Smooth muscle cell (in vitro differentiated cells): ENCODE measurements at regions not wholly inside any gene's neighbourhood (a gene's known extent, or its start where the extent isn't known, plus 50 kb on each side); places are given as distances from the start of the nearest gene placed in this dataset.

Experiments used
- DNase-seq: peaks from one replicate; lab custom pipeline; 2025; ENCODE audit not compliant: unreplicated experiment; lab: John Stamatoyannopoulos, UW
- H2AFZ ChIP-seq: fragments of 200-600 bp; sonication (generic); 2 replicates; pipeline ENCODE4 v1.6.0; 2016; ENCODE audit warnings: antibody characterized with exemption, low read depth, mild to moderate bottlenecking
- H3F3A ChIP-seq: fragments of 200-600 bp; sonication (generic); 2 replicates; pipeline ENCODE4 v1.6.0; 2017; ENCODE audit warnings: antibody characterized with exemption, low read depth
- H3K27ac ChIP-seq: fragments of 200-600 bp; sonication (generic); 2 replicates; pipeline ENCODE4 v1.5.1; 2016; ENCODE audit warnings: low read depth, mild to moderate bottlenecking
- H3K27me3 ChIP-seq: fragments of 200-600 bp; sonication (generic); 2 replicates; pipeline ENCODE4 v1.6.1; 2016; ENCODE audit warnings: low read depth, mild to moderate bottlenecking
- H3K36me3 ChIP-seq: fragments of 200-600 bp; sonication (generic); 2 replicates; pipeline ENCODE4 v1.5.1; 2016; ENCODE audit warnings: low read depth
- H3K4me1 ChIP-seq: fragments of 200-600 bp; sonication (generic); 2 replicates; pipeline ENCODE4 v1.5.1; 2016; ENCODE audit warnings: low read depth
- H3K4me2 ChIP-seq: fragments of 200-600 bp; sonication (generic); 2 replicates; pipeline ENCODE4 v1.6.0; 2016; ENCODE audit warnings: mild to moderate bottlenecking
- H3K4me3 ChIP-seq: fragments of 200-600 bp; sonication (generic); 2 replicates; pipeline ENCODE4 v1.5.1; 2016; ENCODE audit warnings: mild to moderate bottlenecking
- H3K79me2 ChIP-seq: fragments of 200-600 bp; sonication (generic); 2 replicates; pipeline ENCODE4 v1.6.0; 2016; ENCODE audit warnings: low read depth, mild to moderate bottlenecking
- H3K9ac ChIP-seq: fragments of 200-600 bp; sonication (generic); 2 replicates; pipeline ENCODE4 v1.6.0; 2016; ENCODE audit warnings: low read depth
- H3K9me3 ChIP-seq: fragments of 200-600 bp; sonication (generic); replicated peaks from 2 replicates; pipeline ENCODE4 v1.5.1; 2016; ENCODE audit warnings: low read depth
- H4K20me1 ChIP-seq: fragments of 200-600 bp; sonication (generic); 2 replicates; pipeline ENCODE4 v1.6.0; 2016; ENCODE audit warnings: low read depth
- WGBS: methylation state at CpG from one replicate; pipeline ENCODE4 v1.1.7; 2016; ENCODE audit warnings: low lambda C conversion rate; 5-methylcytosine and 5-hydroxymethylcytosine counted together
- TF ChIP-seq, protein P1 (sequence below): fragments of 200-600 bp; sonication (generic); IDR thresholded peaks from 2 replicates; pipeline ENCODE4 v1.5.1; 2017; ENCODE audit warnings: borderline replicate concordance, mild to moderate bottlenecking, antibody characterized with exemption; ENCODE audit not compliant: insufficient read depth, poor library complexity, severe bottlenecking

DNA sequence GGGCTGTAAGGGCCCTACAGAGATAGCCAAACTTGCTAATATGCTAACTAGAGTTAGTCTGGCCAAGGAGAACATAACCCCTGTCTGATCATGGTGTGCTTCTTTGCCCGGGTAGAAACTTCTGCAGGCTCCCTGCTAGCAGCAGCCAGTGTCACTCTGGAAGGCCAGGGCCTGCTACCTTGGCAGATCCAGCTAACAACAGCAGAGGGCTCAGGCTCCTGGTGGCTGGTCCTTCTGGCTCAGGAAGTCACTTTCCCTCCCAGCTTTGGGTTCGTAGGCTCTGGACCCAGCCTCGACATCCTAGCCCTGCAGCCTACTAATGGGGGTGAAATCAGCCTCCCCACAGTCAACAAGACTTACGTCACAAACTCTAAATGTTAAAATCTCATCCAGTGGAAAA is 373.7 kb upstream of the RGMA start:
- 84% methylated on average over 4 of the region's 4 CpGs for WGBS
- Histone ChIP-seq H3K36me3 (no peaks in the 10 kb centered on the region), H3K9me3 (no peaks in the 10 kb centered on the region), H3K27ac (no peak overlapping the region), H4K20me1 (no peaks in the 10 kb centered on the region), H3K9ac (no peak overlapping the region), H3K4me1 (peaks cover 12% of the 10 kb centered on the region), H3K79me2 (no peaks in the 10 kb centered on the region), H3K27me3 (no peaks in the 10 kb centered on the region), H3F3A (no peaks in the 10 kb centered on the region), H3K4me2 (no peak overlapping the region), H3K4me3 (no peak overlapping the region), H2AFZ (no peak overlapping the region)
- no peak for DNase-seq
- TF ChIP-seq, protein P1, sequence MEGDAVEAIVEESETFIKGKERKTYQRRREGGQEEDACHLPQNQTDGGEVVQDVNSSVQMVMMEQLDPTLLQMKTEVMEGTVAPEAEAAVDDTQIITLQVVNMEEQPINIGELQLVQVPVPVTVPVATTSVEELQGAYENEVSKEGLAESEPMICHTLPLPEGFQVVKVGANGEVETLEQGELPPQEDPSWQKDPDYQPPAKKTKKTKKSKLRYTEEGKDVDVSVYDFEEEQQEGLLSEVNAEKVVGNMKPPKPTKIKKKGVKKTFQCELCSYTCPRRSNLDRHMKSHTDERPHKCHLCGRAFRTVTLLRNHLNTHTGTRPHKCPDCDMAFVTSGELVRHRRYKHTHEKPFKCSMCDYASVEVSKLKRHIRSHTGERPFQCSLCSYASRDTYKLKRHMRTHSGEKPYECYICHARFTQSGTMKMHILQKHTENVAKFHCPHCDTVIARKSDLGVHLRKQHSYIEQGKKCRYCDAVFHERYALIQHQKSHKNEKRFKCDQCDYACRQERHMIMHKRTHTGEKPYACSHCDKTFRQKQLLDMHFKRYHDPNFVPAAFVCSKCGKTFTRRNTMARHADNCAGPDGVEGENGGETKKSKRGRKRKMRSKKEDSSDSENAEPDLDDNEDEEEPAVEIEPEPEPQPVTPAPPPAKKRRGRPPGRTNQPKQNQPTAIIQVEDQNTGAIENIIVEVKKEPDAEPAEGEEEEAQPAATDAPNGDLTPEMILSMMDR = no peak

DNA sequence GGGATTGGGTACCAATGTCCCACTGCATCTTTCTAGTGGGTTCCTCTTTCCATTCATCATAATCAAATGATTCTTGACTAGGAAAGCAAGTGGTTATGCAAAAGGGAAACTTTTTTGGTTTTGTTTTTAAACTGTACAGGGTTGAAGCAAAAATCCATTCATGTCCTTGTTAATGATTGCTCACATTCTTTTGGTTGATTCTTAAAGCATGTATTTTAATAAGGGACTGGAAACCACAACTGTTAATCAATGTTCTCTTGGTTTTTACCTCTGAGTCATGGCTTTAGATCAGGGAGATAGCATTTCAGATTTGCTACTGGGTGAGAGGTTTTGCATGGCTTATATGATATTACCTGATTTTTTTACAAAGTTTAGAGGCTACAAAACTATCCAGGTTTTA is 371.7 kb upstream of the RGMA start:
- H3K4me1 ChIP-seq = no peaks in the 10 kb centered on the region
- H3K9me3 ChIP-seq = no peaks in the 10 kb centered on the region
- DNase-seq = no peak
- no peak overlapping the region for H3K9ac ChIP-seq
- H2AFZ ChIP-seq = no peak overlapping the region
- no peaks in the 10 kb centered on the region for H3K79me2 ChIP-seq
- H3K36me3 ChIP-seq = no peaks in the 10 kb centered on the region
- TF ChIP-seq, protein P1 = no peak
- no peaks in the 10 kb centered on the region for H3K27me3 ChIP-seq
- H3K4me3 ChIP-seq = no peak overlapping the region
- H4K20me1 ChIP-seq = no peaks in the 10 kb centered on the region
- no peaks in the 10 kb centered on the region for H3F3A ChIP-seq
- no peak overlapping the region for H3K27ac ChIP-seq
- H3K4me2 ChIP-seq = no peak overlapping the region

DNA sequence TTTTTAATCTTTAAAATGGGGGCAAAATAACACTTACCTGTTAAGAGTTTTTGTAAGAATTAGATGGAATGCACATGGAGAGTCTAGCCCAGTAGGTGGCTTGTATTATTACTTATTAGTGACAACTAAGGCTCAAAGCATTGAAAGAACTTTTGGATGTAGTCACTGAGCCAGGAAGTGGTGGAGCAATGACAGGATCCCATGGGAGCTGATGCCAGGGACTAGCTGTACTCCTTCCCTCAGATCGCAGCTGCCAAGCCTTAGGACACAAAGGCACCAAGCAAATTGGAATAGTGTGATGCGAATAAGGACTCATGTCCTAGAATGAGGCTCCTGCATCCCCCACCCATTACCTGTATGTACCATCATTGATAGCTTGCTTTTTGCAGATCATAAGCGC is 370.4 kb upstream of the RGMA start:
- Histone ChIP-seq H2AFZ (no peak overlapping the region), H3K36me3 (no peaks in the 10 kb centered on the region), H3K9me3 (no peaks in the 10 kb centered on the region), H3K27me3 (no peaks in the 10 kb centered on the region), H3K4me2 (no peak overlapping the region), H3K79me2 (no peaks in the 10 kb centered on the region), H3K4me1 (no peaks in the 10 kb centered on the region), H3K27ac (no peak overlapping the region), H4K20me1 (no peaks in the 10 kb centered on the region), H3F3A (no peaks in the 10 kb centered on the region), H3K4me3 (no peak overlapping the region), H3K9ac (no peak overlapping the region)
- WGBS = 95% methylated on average over 3 of the region's 3 CpGs
- DNase-seq = no peak
- TF ChIP-seq, protein P1 = no peak

DNA sequence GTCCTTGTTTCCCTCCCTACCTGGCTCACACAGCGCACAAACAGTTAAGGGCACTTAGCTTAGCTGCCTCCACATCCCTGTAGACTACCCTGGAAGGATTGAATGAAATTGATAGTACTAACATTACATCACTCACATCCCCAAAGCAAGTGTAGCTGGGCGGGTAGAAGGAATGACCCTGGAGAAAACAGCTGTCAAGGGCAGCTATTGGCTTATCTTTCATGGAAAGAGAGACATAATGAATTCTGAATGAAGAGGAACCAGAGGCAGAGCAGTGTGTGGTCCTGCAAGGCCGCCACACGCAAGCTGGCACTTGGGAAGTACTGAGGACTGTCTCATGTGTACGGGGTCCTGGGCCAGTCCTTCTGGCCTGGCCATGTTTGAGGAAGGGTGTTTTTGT is 369.6 kb upstream of the RGMA start:
- DNase-seq = no peak
- TF ChIP-seq, protein P1 = no peak
- WGBS = 93% methylated on average over 5 of the region's 5 CpGs
- Histone ChIP-seq H4K20me1 (no peaks in the 10 kb centered on the region), H3K4me1 (no peaks in the 10 kb centered on the region), H3K4me2 (no peak overlapping the region), H3K27me3 (no peaks in the 10 kb centered on the region), H3K9me3 (no peaks in the 10 kb centered on the region), H3F3A (no peaks in the 10 kb centered on the region), H3K4me3 (no peak overlapping the region), H3K79me2 (no peaks in the 10 kb centered on the region), H3K27ac (no peak overlapping the region), H3K9ac (no peak overlapping the region), H3K36me3 (no peaks in the 10 kb centered on the region), H2AFZ (no peak overlapping the region)
